WTC11 (cell line): ENCODE measurements at regions not wholly inside any gene's neighbourhood (a gene's known extent, or its start where the extent isn't known, plus 50 kb on each side); places are given as distances from the start of the nearest gene placed in this dataset.

ENCODE experiments used
- ATAC-seq: fragments of 200-7000 bp; cut with Tn5 transposase; 2 replicates; pipeline ENCODE4 v1.10.0; 2021; ENCODE audit warnings: mild to moderate bottlenecking, moderate library complexity
- CTCF ChIA-PET: fragments of 300-600 bp; sonication (Branson Sonifier 250); formaldehyde crosslinking; loops from one replicate; lab custom pipeline; 2021; ENCODE audit warnings: antibody characterized with exemption; lab: Charles Lee
- POLR2A ChIA-PET: fragments of 350-600 bp; sonication (Branson Sonifier 250); formaldehyde crosslinking; loops from one replicate; lab custom pipeline; 2021; ENCODE audit warnings: antibody characterized with exemption; lab: Charles Lee
- DNase-seq: peaks from one replicate; pipeline ENCODE4 v3.0.0; 2021; ENCODE audit warnings: low spot score
- H3K27ac Mint-ChIP-seq: 2 replicates; pipeline ENCODE4 v1.8.0; 2021; ENCODE audit warnings: mixed read lengths
- H3K27me3 Mint-ChIP-seq: 2 replicates; pipeline ENCODE4 v1.8.0; 2021; ENCODE audit warnings: low read depth, mild to moderate bottlenecking, moderate library complexity, mixed read lengths
- H3K36me3 Mint-ChIP-seq: 2 replicates; pipeline ENCODE4 v1.8.0; 2021; ENCODE audit warnings: mixed read lengths
- H3K4me1 Mint-ChIP-seq: 2 replicates; pipeline ENCODE4 v1.8.0; 2022; ENCODE audit warnings: mixed read lengths
- H3K4me3 Mint-ChIP-seq: 2 replicates; pipeline ENCODE4 v1.8.0; 2021; ENCODE audit warnings: mild to moderate bottlenecking, moderate library complexity, mixed read lengths
- H3K9me3 Mint-ChIP-seq: 2 replicates; pipeline ENCODE4 v1.8.0; 2021; ENCODE audit warnings: mixed read lengths
- ATF2 ChIP-seq: sonication (generic); formaldehyde crosslinking; IDR thresholded peaks from 2 replicates; pipeline ENCODE4 v1.8.1; 2022; ENCODE audit warnings: low read depth, missing genetic modification reagents, borderline replicate concordance
- E2F5 ChIP-seq: sonication (generic); formaldehyde crosslinking; IDR thresholded peaks from 2 replicates; pipeline ENCODE4 v1.8.1; 2022; ENCODE audit warnings: mild to moderate bottlenecking, moderate library complexity, missing genetic modification reagents
- GTF2I ChIP-seq: fragments of 250-450 bp; sonication (Bioruptor Pico); conservative IDR thresholded peaks from 2 replicates; pipeline ENCODE4 v1.4.0; 2021; ENCODE audit warnings: mild to moderate bottlenecking
- IRF1 ChIP-seq: sonication (generic); formaldehyde crosslinking; IDR thresholded peaks from 2 replicates; pipeline ENCODE4 v1.8.0; 2023; ENCODE audit warnings: missing genetic modification reagents
- MAX ChIP-seq: sonication (generic); formaldehyde crosslinking; IDR thresholded peaks from 2 replicates; pipeline ENCODE4 v1.8.0; 2022; ENCODE audit warnings: mild to moderate bottlenecking, missing genetic modification reagents
- MLX ChIP-seq: sonication (generic); formaldehyde crosslinking; IDR thresholded peaks from 2 replicates; pipeline ENCODE4 v1.8.1; 2023; ENCODE audit warnings: mild to moderate bottlenecking, missing genetic modification reagents, moderate library complexity
- NFYB ChIP-seq: sonication (generic); formaldehyde crosslinking; conservative IDR thresholded peaks from 2 replicates; pipeline ENCODE4 v1.8.0; 2022; ENCODE audit warnings: low read depth, missing genetic modification reagents
- NR3C1 ChIP-seq: sonication (generic); formaldehyde crosslinking; conservative IDR thresholded peaks from 2 replicates; pipeline ENCODE4 v1.8.1; 2023; ENCODE audit warnings: low read depth, mild to moderate bottlenecking, missing genetic modification reagents
- OVOL2 ChIP-seq: fragments of 250-450 bp; sonication (Bioruptor Pico); IDR thresholded peaks from 2 replicates; pipeline ENCODE4 v1.9.0; 2021; ENCODE audit warnings: mild to moderate bottlenecking, borderline replicate concordance
- PREB ChIP-seq: sonication (generic); formaldehyde crosslinking; IDR thresholded peaks from 2 replicates; pipeline ENCODE4 v1.8.1; 2022; ENCODE audit warnings: mild to moderate bottlenecking, missing genetic modification reagents, moderate library complexity, borderline replicate concordance
- PRRX2 ChIP-seq: fragments of 250-450 bp; sonication (Bioruptor Pico); IDR thresholded peaks from 2 replicates; pipeline ENCODE4 v1.8.0; 2021; ENCODE audit warnings: mild to moderate bottlenecking
- SMAD3 ChIP-seq: sonication (generic); formaldehyde crosslinking; IDR thresholded peaks from 2 replicates; pipeline ENCODE4 v1.8.0; 2022; ENCODE audit warnings: missing genetic modification reagents, mild to moderate bottlenecking, borderline replicate concordance
- SMAD4 ChIP-seq: sonication (generic); formaldehyde crosslinking; IDR thresholded peaks from 2 replicates; pipeline ENCODE4 v1.8.0; 2022; ENCODE audit warnings: mild to moderate bottlenecking, missing genetic modification reagents
- SP1 ChIP-seq: sonication (generic); formaldehyde crosslinking; conservative IDR thresholded peaks from 2 replicates; pipeline ENCODE4 v1.8.1; 2022; ENCODE audit warnings: missing genetic modification reagents
- ZMAT4 ChIP-seq: fragments of 250-450 bp; sonication (Bioruptor Pico); IDR thresholded peaks from 2 replicates; pipeline ENCODE4 v1.9.0; 2021; ENCODE audit warnings: mild to moderate bottlenecking
- ZNF121 ChIP-seq: sonication (generic); formaldehyde crosslinking; IDR thresholded peaks from 2 replicates; pipeline ENCODE4 v1.8.0; 2023; ENCODE audit warnings: missing genetic modification reagents
- ZNF138 ChIP-seq: sonication (generic); formaldehyde crosslinking; conservative IDR thresholded peaks from 2 replicates; pipeline ENCODE4 v1.8.1; 2022; ENCODE audit warnings: mild to moderate bottlenecking, moderate library complexity, missing genetic modification reagents
- ZNF263 ChIP-seq: sonication (generic); formaldehyde crosslinking; IDR thresholded peaks from 2 replicates; pipeline ENCODE4 v1.8.1; 2022; ENCODE audit warnings: low read depth, mild to moderate bottlenecking, moderate library complexity, missing genetic modification reagents
- ZNF281 ChIP-seq: sonication (generic); formaldehyde crosslinking; IDR thresholded peaks from 2 replicates; pipeline ENCODE4 v1.8.0; 2023; ENCODE audit warnings: mild to moderate bottlenecking, missing genetic modification reagents
- ZNF512 ChIP-seq: sonication (generic); formaldehyde crosslinking; IDR thresholded peaks from 2 replicates; pipeline ENCODE4 v1.8.1; 2022; ENCODE audit warnings: missing genetic modification reagents, borderline replicate concordance
- ZNF671 ChIP-seq: fragments of 250-450 bp; sonication (Bioruptor Pico); IDR thresholded peaks from 2 replicates; pipeline ENCODE4 v1.8.0; 2021; ENCODE audit warnings: mild to moderate bottlenecking

- no peak for TF ChIP-seq SMAD3 (CRISPR knock-in tag)
- no peak for TF ChIP-seq MAX (CRISPR knock-in tag)
- no peak for TF ChIP-seq ZNF121 (CRISPR knock-in tag)
Observed at GRCh38 chr17:69872675-69873262, 202.3 kb upstream of the KCNJ16 start (continued).

GRCh38 chr17:69874175-69874670 is 200.8 kb upstream of the KCNJ16 start:
- POLR2A ChIA-PET: no interaction called here
- no peak for TF ChIP-seq MLX (CRISPR knock-in tag)
- TF ChIP-seq ATF2 (CRISPR knock-in tag): no peak
- no peak for TF ChIP-seq NFYB
- TF ChIP-seq ZMAT4 (CRISPR knock-in tag): no peak
- TF ChIP-seq ZNF671: no peak
- TF ChIP-seq ZNF263 (CRISPR knock-in tag): no peak
- no peak overlapping the region for H3K4me3 Mint-ChIP-seq
- no peaks in the 10 kb centered on the region for H3K27me3 Mint-ChIP-seq
- ATAC-seq (no peak), DNase-seq (no peak)
- H3K4me1 Mint-ChIP-seq: peaks cover 43% of the 10 kb centered on the region
- H3K9me3 Mint-ChIP-seq: peaks cover 6% of the 10 kb centered on the region; the same call in 1 of the 2 replicates
- H3K27ac Mint-ChIP-seq: no peak overlapping the region
- CTCF ChIA-PET: interaction anchor here (1.0 kb wide), 1 partner anchor 267 kb away, joined by 5 read pairs; no protein-coding TSS in a partner anchor
- H3K36me3 Mint-ChIP-seq: no peaks in the 10 kb centered on the region

- H3K27me3 Mint-ChIP-seq: no peaks in the 10 kb centered on the region
- DNase-seq: no peak
- ChIA-PET CTCF (no interaction called here), POLR2A (no interaction called here)
- no peak overlapping the region for H3K27ac Mint-ChIP-seq
- no peaks in the 10 kb centered on the region for H3K36me3 Mint-ChIP-seq
- H3K9me3 Mint-ChIP-seq: peaks cover 6% of the 10 kb centered on the region; the same call in 1 of the 2 replicates
- no peak overlapping the region for H3K4me3 Mint-ChIP-seq
- H3K4me1 Mint-ChIP-seq: peaks cover 21% of the 10 kb centered on the region
- ATAC-seq: no peak
- TF ChIP-seq NR3C1 (no peak), OVOL2 (CRISPR knock-in tag) (no peak), NFYB (no peak), PRRX2 (no peak), SP1 (CRISPR knock-in tag) (no peak), ZNF138 (CRISPR knock-in tag) (no peak), ZNF512 (CRISPR knock-in tag) (no peak), ATF2 (CRISPR knock-in tag) (no peak), ZNF281 (no peak), E2F5 (CRISPR knock-in tag) (no peak), IRF1 (CRISPR knock-in tag) (no peak), PREB (CRISPR knock-in tag) (no peak), SMAD4 (CRISPR knock-in tag) (no peak), GTF2I (CRISPR knock-in tag) (no peak)
Observed at GRCh38 chr17:69876757-69877156, 198.3 kb upstream of the KCNJ16 start.
